Fibroblast of lung (primary cell): ENCODE measurements at regions not wholly inside any gene's neighbourhood (a gene's known extent, or its start where the extent isn't known, plus 50 kb on each side); places are given as distances from the start of the nearest gene placed in this dataset.

ENCODE experiments used
- DNase-seq, 2 donors: peaks; one replicate each; pipeline versions ENCODE4 v3.0.0 to v3.0.0-alpha.2; 2010; ENCODE audit warnings: low read depth in 2 of 2
- H2AFZ ChIP-seq: 2 replicates; pipeline ENCODE4 v1.5.1; 2012; ENCODE audit warnings: low read length, control low read depth, inconsistent platforms
- H3K27ac ChIP-seq: 2 replicates; pipeline ENCODE4 v1.5.1; 2011; ENCODE audit warnings: low read length, control low read depth; ENCODE audit not compliant: insufficient read depth
- H3K27me3 ChIP-seq: 2 replicates; pipeline ENCODE4 v1.5.1; 2011; ENCODE audit warnings: mild to moderate bottlenecking, low read length; ENCODE audit not compliant: control insufficient read depth, insufficient read depth
- H3K36me3 ChIP-seq: 2 replicates; pipeline ENCODE4 v1.5.1; 2011; ENCODE audit warnings: low read length; ENCODE audit not compliant: control insufficient read depth, insufficient read depth
- H3K4me1 ChIP-seq: 2 replicates; pipeline ENCODE4 v1.5.1; 2011; ENCODE audit warnings: low read length; ENCODE audit not compliant: control insufficient read depth, insufficient read depth; ENCODE audit errors: extremely low read depth
- H3K4me2 ChIP-seq: 2 replicates; pipeline ENCODE4 v1.5.1; 2011; ENCODE audit warnings: low read length, control low read depth; ENCODE audit not compliant: insufficient read depth; ENCODE audit errors: extremely low read depth
- H3K4me3 ChIP-seq, 4 experiments: fragments of 200-600 bp in 1 of 4; sonication (generic) in 1 of 4; replicated peaks in 1 of 4; 2 replicates each; pipeline ENCODE4 v1.5.1; 2011 to 2016; ENCODE audit warnings: low read length in 4 of 4, low read depth in 3 of 4, mild to moderate bottlenecking in 3 of 4, control low read depth in 2 of 4, inconsistent platforms in 1 of 4, mixed read lengths in 1 of 4; ENCODE audit not compliant: insufficient read depth in 1 of 4; ENCODE audit errors: control extremely low read depth in 1 of 4
- H3K79me2 ChIP-seq: 2 replicates; pipeline ENCODE4 v1.5.1; 2012; ENCODE audit warnings: mild to moderate bottlenecking, low read length, inconsistent platforms; ENCODE audit not compliant: control insufficient read depth, insufficient read depth
- H3K9ac ChIP-seq: 2 replicates; pipeline ENCODE4 v1.5.1; 2011; ENCODE audit warnings: mild to moderate bottlenecking, low read length, control low read depth; ENCODE audit not compliant: insufficient read depth
- H3K9me3 ChIP-seq: 2 replicates; pipeline ENCODE4 v1.5.1; 2012; ENCODE audit warnings: low read depth, low read length; ENCODE audit not compliant: control insufficient read depth, insufficient read depth
- H4K20me1 ChIP-seq: 2 replicates; pipeline ENCODE4 v1.5.1; 2011; ENCODE audit warnings: low read length; ENCODE audit not compliant: control insufficient read depth, insufficient read depth; ENCODE audit errors: extremely low read depth
- CTCF ChIP-seq, 2 donors: IDR thresholded peaks in 1 of 2; conservative IDR thresholded peaks in 1 of 2; 1 replicate in 1 of 2; 2 replicates in 1 of 2; pipeline ENCODE4 v1.5.1; 2011 to 2012; ENCODE audit warnings: low read length in 2 of 2, control low read depth in 1 of 2, inconsistent platforms in 1 of 2, low read depth in 1 of 2, mild to moderate bottlenecking in 1 of 2
- EZH2 ChIP-seq: IDR thresholded peaks from 2 replicates; pipeline ENCODE4 v1.5.1; 2012; ENCODE audit warnings: low read length, control low read depth, mild to moderate bottlenecking; ENCODE audit errors: missing control alignments

GRCh38 chr17:70804161-70804560 lies 634.8 kb downstream of the KCNJ2 start:
- Histone ChIP-seq H3K4me3 (no peak overlapping the region), H3K27ac (no peak overlapping the region), H3K9me3 (no peaks in the 10 kb centered on the region), H4K20me1 (no peaks in the 10 kb centered on the region), H3K9ac (no peak overlapping the region), H3K4me1 (no peaks in the 10 kb centered on the region), H3K4me2 (no peak overlapping the region), H3K36me3 (no peaks in the 10 kb centered on the region), H3K27me3 (no peaks in the 10 kb centered on the region), H3K79me2 (no peaks in the 10 kb centered on the region), H2AFZ (no peak overlapping the region)
- TF ChIP-seq CTCF (conservative IDR thresholded peaks at IDR 0.05 in 1 of 2, IDR thresholded peaks at IDR 0.05 in 1 of 2; ENCODE audit: low read depth in 1 of 2, low read length in 2 of 2) (no peak), EZH2 (no peak)
- DNase-seq, result peak; percentile 66 to 81

- no peak for DNase-seq
- no peaks in the 10 kb centered on the region for H3K4me1 ChIP-seq
- H4K20me1 ChIP-seq, result no peaks in the 10 kb centered on the region
- H3K9me3 ChIP-seq, result no peaks in the 10 kb centered on the region
- no peak overlapping the region for H3K4me3 ChIP-seq
- no peaks in the 10 kb centered on the region for H3K27me3 ChIP-seq
- no peaks in the 10 kb centered on the region for H3K36me3 ChIP-seq
- H3K79me2 ChIP-seq, result no peaks in the 10 kb centered on the region
- no peak overlapping the region for H3K27ac ChIP-seq
- no peak overlapping the region for H3K9ac ChIP-seq
- H2AFZ ChIP-seq, result no peak overlapping the region
- no peak overlapping the region for H3K4me2 ChIP-seq
- TF ChIP-seq EZH2 (no peak), CTCF (conservative IDR thresholded peaks at IDR 0.05 in 1 of 2, IDR thresholded peaks at IDR 0.05 in 1 of 2; ENCODE audit: low read depth in 1 of 2, low read length in 2 of 2) (peak in 1 of 2 donors; percentile 19)
Observed at GRCh38 chr17:70808596-70808995, 639.3 kb downstream of the KCNJ2 start.

- no peaks in the 10 kb centered on the region for H3K4me1 ChIP-seq
- H3K4me2 ChIP-seq, result no peak overlapping the region
- H3K27ac ChIP-seq, result no peak overlapping the region
- no peak overlapping the region for H3K9ac ChIP-seq
- peak; percentile 45 to 77 for DNase-seq
- H3K27me3 ChIP-seq, result no peaks in the 10 kb centered on the region
- TF ChIP-seq EZH2, result no peak
- H3K79me2 ChIP-seq, result no peaks in the 10 kb centered on the region
- H3K36me3 ChIP-seq, result no peaks in the 10 kb centered on the region
- no peak overlapping the region for H2AFZ ChIP-seq
- H3K9me3 ChIP-seq, result no peaks in the 10 kb centered on the region
- no peaks in the 10 kb centered on the region for H4K20me1 ChIP-seq
- H3K4me3 ChIP-seq, result no peak overlapping the region
Observed at GRCh38 chr17:70810609-70811008, 641.3 kb downstream of the KCNJ2 start.
